ENCODE measurements at regions not wholly inside any gene's neighbourhood (a gene's known extent, or its start where the extent isn't known, plus 50 kb on each side); places are given as distances from the start of the nearest gene placed in this dataset.

DNA sequence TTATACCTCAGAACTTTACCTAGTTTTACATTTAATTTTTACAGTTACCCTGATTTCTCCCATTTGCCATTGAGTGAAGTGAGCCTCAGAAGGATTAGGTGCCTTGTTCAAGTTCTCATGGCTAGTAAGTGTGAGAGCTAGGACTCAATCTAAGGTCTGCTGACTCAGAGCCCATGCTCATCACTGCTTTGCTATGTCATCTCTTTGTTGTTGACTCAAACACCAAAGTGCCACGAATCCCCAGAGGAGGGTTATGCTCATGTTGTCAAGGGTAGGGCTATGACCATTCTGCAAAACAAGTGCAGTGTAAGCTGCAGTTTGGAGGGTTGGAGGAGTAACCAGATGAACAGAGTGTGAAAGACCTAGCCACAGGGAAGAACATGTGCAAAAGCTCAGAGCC lies 185.4 kb upstream of the SKOR2 start (continued):
- no peak for TF ChIP-seq ZFP91 (CRISPR knock-in tag; IDR thresholded peaks at IDR 0.05)
- TF ChIP-seq STAG1 (CRISPR knock-in tag; IDR thresholded peaks at IDR 0.05; ENCODE audit: borderline replicate concordance) = no peak
- TF ChIP-seq, protein P1, sequence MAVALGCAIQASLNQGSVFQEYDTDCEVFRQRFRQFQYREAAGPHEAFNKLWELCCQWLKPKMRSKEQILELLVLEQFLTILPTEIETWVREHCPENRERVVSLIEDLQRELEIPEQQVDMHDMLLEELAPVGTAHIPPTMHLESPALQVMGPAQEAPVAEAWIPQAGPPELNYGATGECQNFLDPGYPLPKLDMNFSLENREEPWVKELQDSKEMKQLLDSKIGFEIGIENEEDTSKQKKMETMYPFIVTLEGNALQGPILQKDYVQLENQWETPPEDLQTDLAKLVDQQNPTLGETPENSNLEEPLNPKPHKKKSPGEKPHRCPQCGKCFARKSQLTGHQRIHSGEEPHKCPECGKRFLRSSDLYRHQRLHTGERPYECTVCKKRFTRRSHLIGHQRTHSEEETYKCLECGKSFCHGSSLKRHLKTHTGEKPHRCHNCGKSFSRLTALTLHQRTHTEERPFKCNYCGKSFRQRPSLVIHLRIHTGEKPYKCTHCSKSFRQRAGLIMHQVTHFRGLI (CRISPR knock-in tag; IDR thresholded peaks at IDR 0.05) = no peak

GRCh38 chr18:47434214-47434746 lies 182.8 kb upstream of the SKOR2 start:
- ChIA-PET CTCF (ENCODE audit: low intra/inter-chr PET ratio) (no interaction called here), POLR2A (no interaction called here)
- no TSS peak for BruUV-seq (replicated peaks)
- no peaks in the 10 kb centered on the region for H3K9me3 ChIP-seq (replicated peaks; ENCODE audit: control insufficient read depth, insufficient read depth, low read depth, low read length)
- no peaks in the 10 kb centered on the region for H4K20me1 ChIP-seq (replicated peaks; ENCODE audit: control insufficient read depth, insufficient read depth, low read length)
- H3K27me3 ChIP-seq (ENCODE audit: control insufficient read depth in 2 of 2, insufficient read depth in 2 of 2, low read length in 2 of 2) = no peaks in the 10 kb centered on the region; a peak in 1 of 5 replicates
- TF ChIP-seq KHSRP (IDR thresholded peaks at IDR 0.05) (no peak), PTBP1 (IDR thresholded peaks at IDR 0.05; ENCODE audit: low read depth, low read length) (no peak), HDAC3 (IDR thresholded peaks at IDR 0.05; ENCODE audit: borderline replicate concordance, partially characterized antibody) (no peak), YBX1 (IDR thresholded peaks at IDR 0.05) (no peak), NR4A1 (CRISPR knock-in tag; IDR thresholded peaks at IDR 0.05) (no peak), NR4A1 (tag; IDR thresholded peaks at IDR 0.05) (no peak), STAT5A (IDR thresholded peaks at IDR 0.05; ENCODE audit: borderline replicate concordance, low read length) (no peak), TGIF2 (CRISPR knock-in tag; IDR thresholded peaks at IDR 0.05) (no peak), TEAD1 (CRISPR knock-in tag; IDR thresholded peaks at IDR 0.05) (no peak), TAF9B (IDR thresholded peaks at IDR 0.05; ENCODE audit: partially characterized antibody) (no peak), ESRRB (CRISPR knock-in tag; IDR thresholded peaks at IDR 0.05; ENCODE audit: borderline replicate concordance) (no peak), STAT5B (CRISPR knock-in tag; IDR thresholded peaks at IDR 0.05) (no peak), BRD9 (IDR thresholded peaks at IDR 0.05; ENCODE audit: low read depth, partially characterized antibody) (no peak)
- no peaks in the 10 kb centered on the region for H3K36me3 ChIP-seq (ENCODE audit: control insufficient read depth, insufficient read depth, low read length)
- no peak overlapping the region for H3K9ac ChIP-seq (ENCODE audit: insufficient read depth in 1 of 2, low read depth in 2 of 2, low read length in 2 of 2)
- WGBS (ENCODE audit: insufficient coverage, low coverage, missing lambda C conversion rate) = 0% methylated on average over 1 of the region's 1 CpG
- no peak overlapping the region for H3K4me3 ChIP-seq
- no peaks in the 10 kb centered on the region for H3K79me2 ChIP-seq (ENCODE audit: control insufficient read depth, insufficient read depth, low read length)
- DNase-seq (ENCODE audit: extremely low read depth in 1 of 4, low spot score in 3 of 4) (no peak), FAIRE-seq (no peak), ATAC-seq (no peak)
- no peak overlapping the region for H3K4me2 ChIP-seq (ENCODE audit: insufficient read depth, low read length)
- H3K9me1 ChIP-seq (ENCODE audit: control insufficient read depth, insufficient read depth, low read length) = no peaks in the 10 kb centered on the region
- H2AFZ ChIP-seq (ENCODE audit: low read depth, low read length) = no peak overlapping the region
- intact Hi-C loops (cut with micrococcal nuclease) (no loop called here), in situ Hi-C loops (cut with MboI) (no loop called here)
- no peak overlapping the region for H3K27ac ChIP-seq (ENCODE audit: extremely low read depth, low read depth, low read length)
- no peaks in the 10 kb centered on the region for H3K4me1 ChIP-seq (replicated peaks in 1 of 2; ENCODE audit: control insufficient read depth in 2 of 2, insufficient read depth in 2 of 2, low read length in 2 of 2)

Measured in K562 (cell line).